Jurkat, Clone E6-1 (cell line): ENCODE measurements at regions not wholly inside any gene's neighbourhood (a gene's known extent, or its start where the extent isn't known, plus 50 kb on each side); places are given as distances from the start of the nearest gene placed in this dataset.
"Not testable (repeated sequence)": the region's sequence is repeated elsewhere in the genome, so short reads cannot be mapped to it uniquely, and the experiment has no call there.

Experiments used
- DNase-seq: peaks from one replicate; pipeline ENCODE4 v3.0.0-alpha.2; 2011; ENCODE audit warnings: low read depth, low spot score
- H3K4me3 ChIP-seq: 2 replicates; pipeline ENCODE4 v1.5.1; 2011; ENCODE audit warnings: mild to moderate bottlenecking, low read length, control low read depth, moderate library complexity

DNA sequence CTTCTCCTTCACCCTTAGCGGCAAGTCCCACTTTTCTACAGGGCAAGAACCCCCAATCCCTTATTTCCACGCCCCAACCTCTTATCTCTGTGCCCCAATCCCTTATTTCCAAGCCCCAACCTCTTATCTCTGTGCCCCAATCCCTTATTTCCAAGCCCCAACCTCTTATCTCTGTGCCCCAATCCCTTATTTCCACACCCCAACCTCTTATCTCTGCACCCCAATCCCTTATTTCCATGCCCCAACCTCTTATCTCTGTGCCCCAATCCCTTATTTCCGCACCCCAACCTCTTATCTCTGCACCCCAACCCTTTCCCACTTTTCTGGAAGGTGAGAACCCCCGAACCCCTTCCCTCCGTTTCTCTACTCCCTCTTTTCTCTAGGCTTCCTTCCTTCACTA, 116.1 kb upstream of the GJE1 start:
- H3K4me3 ChIP-seq = not testable (repeated sequence)

DNA sequence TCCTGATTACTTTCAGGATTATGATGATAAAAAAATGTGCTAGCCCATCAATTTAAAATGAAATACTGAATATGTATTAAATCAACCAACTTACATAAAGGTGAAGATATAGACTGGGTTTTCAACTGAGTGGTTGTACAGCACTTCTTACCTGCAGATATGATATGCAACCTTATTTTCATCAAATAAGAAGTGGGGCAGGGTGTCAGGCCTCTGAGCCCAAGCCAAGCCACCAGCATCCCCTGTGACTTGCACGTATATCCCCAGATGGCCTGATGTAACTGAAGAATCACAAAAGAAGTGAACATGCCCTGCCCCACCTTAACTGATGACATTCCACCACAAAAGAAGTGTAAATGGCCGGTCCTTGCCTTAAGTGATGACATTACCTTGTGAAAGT, 117.3 kb upstream of the GJE1 start:
- DNase-seq = not testable (repeated sequence)

More for the DNA sequence above, 116.1 kb upstream of the GJE1 start:
- not testable (repeated sequence) for DNase-seq

DNA sequence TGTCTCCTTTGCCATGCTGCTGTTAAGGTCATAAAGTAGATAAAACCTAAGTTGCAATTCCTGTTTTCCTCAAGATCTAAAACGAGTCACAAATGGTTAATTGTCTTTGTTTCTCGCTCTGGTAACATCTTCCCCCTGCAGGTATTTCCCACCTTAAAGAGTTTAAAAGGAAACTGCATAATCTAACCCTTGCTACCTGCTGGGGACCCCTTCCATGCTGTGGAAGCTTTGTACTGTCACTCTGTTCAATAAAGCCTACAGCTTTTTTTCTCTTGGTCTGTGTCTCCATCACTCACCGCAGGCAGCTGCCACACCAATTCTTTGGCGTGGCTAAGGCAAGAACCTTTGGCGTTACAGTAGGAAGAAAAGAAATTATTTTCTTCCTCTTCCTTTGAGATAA, 117.7 kb upstream of the GJE1 start:
- H3K4me3 ChIP-seq = no peak overlapping the region
- DNase-seq = no peak

More for the DNA sequence above, 117.3 kb upstream of the GJE1 start:
- not testable (repeated sequence) for H3K4me3 ChIP-seq

DNA sequence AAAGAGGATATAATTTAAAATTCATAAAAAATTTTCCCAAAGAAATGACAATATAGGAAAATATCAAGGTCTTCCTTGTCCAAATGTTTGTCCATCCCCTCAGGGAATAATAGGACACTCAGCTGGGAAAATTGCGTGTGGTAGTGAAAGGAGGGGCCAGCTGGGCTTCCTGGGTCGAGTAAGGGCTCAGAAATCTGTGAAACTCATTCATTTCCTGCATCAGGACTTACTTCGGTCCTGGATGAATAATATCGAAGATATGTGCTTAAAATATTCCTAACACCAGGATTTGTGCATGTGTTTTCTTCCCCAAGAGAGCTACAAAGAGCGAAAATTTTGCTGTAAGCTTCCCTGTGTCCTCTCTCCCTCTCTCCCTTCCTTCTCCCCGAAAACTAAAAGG, 118.2 kb upstream of the GJE1 start:
- no peak overlapping the region for H3K4me3 ChIP-seq
- DNase-seq = no peak

DNA sequence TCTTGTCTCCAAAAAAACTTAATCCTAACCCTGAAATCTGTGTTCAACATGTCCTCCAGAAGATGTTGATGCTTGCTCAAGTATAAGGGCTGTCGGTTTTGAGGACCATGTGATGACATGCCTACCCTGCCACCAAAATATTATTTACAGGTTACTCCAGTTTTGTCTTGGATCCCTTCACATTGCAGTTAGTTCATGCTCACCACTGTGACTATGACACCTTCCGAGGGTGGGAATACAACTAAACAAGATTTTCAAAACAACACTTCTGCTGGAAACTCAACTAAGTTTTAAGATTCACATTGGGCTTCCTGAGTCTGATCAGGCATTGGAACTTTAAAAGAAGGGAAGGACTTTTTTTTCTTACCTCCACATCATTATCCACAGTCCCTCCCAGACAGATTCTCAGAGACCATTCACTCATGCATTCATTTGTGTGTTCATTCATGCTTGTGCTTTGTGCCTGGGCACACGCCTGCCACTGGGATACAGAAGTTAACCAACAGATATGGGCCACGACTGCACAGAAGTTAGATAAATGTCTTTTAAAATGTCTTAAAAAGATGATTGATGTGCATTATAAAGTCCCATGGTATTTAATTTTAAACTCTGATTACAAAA, 118.7 kb upstream of the GJE1 start:
- no peak overlapping the region for H3K4me3 ChIP-seq
- no peak for DNase-seq

DNA sequence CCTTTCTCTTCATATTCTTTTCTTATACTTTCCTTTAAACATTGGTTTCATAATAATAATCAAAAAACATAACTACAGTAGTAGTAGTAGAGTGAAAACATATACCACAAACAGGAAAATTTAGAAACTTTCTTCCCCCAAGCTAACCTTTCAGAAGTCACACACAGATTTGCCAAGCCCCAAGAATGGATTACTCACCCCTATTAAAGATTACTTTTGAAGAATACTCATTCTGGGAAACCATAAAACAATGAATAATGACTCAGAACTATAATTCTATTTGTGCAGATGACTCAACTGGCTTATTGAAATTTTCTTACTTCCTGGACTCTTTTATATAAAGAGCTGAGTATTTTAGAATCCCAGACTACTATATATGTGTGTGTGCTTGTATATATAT, 119.4 kb upstream of the GJE1 start:
- no peak for DNase-seq
- no peak overlapping the region for H3K4me3 ChIP-seq

DNA sequence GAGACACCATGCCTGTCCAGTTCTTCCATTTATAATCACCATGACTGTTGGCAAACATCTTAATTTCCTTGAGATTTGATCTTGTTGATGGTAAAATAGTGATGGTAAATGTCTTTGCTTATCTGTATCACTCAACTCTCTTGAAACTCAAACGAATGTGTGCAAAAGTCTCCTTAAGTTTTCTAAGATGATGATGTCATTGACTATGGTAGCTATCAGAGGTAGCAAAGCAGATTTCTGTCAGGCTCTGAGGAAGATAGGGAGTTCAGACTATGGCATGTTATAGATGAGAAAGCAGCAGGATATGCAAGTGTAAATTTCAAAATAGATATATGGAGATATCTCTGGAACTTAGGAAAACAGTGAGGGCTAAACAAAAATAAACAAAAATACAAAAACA, 121.0 kb upstream of the GJE1 start:
- no peak for DNase-seq

DNA sequence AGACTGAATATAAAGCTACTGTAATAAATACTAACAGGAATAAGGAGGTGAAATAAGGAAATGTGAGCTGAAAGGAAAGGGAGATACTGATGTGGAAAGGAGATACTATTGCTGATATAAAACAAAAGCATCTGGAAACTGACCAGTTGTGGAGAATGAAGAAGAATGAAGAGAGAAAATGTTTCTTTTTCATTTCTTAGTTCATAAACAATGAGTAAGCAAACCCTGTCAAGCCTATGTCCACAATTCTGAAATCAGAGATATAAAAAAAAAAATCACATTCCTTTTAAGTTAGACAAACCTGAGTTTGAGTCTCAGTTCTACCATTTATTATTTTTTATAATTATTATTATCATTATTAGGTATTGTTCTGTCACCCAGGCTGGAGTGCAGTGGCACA, 121.6 kb upstream of the GJE1 start:
- no peak for DNase-seq
- H3K4me3 ChIP-seq = no peak overlapping the region

More for the DNA sequence above, 121.0 kb upstream of the GJE1 start:
- H3K4me3 ChIP-seq = no peak overlapping the region

DNA sequence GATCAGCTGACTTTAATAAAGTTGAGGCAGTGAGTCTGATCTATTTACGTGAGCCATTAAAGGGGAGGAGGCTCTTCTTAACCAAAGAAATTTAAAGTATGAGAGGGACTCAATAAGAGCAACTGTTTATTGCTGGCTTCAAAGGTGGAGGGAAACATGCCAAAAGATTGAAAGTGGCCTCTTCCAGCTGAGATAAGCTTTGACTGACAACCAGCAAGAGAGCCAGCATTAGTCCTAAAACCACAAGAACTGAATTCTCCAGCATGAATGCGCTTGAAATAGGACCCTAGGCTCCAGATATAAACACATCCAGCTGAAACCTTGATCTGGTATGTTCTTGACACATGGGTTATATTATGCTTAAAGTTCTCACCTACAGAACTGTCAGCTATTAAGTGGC, 123.1 kb upstream of the GJE1 start:
- DNase-seq = no peak
- H3K4me3 ChIP-seq = no peak overlapping the region

DNA sequence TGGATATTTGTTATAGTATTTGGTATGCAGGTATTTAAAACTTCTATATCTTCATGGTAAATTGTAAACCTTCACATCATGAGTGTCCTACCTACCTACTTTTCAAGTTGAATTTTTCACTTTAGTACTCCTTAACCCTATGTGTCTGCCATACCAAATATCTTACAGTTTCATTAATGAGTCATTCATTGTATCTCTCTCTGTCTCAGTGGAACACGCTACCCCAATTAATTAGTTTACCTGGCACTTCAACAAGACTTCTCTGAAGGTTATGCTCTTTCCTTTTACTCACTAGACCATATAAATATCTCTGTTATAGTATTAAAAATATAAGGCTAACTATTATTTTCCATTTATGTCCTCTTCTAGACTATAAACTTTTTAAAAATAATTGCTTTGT, 123.9 kb upstream of the GJE1 start:
- H3K4me3 ChIP-seq = no peak overlapping the region
- no peak for DNase-seq

DNA sequence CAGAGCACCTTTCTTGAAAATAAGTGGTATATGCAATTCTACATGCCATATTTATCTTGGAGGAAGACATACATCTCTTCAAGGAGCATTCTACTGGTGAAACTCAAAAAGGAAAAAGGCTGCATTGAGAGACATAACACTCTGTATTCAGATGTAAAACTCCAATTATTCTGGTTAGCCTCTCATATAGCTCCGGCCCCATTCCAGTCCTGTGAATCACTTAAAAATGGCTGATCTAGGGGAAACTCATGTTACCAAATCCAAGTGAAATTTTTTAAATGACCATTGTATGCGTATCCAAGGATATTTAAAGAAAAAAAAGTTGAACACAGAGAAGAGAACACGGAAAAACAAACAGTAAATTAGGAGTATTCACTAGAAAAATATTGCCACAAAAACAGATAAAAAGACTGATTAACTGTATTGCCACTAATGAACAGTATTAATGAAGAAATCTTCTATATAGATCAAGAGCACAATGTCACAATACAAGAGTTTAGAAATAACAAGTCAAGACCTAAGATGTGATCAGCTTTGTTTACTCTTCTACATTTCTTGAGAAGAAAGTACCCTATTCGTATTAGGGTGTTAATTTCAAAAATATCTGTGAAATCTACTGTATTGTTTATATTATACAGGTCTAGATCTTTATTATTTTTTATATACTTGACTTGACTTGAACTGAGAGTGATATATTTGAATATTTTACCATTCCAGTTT, 124.5 kb upstream of the GJE1 start:
- H3K4me3 ChIP-seq = no peak overlapping the region
- DNase-seq = no peak

DNA sequence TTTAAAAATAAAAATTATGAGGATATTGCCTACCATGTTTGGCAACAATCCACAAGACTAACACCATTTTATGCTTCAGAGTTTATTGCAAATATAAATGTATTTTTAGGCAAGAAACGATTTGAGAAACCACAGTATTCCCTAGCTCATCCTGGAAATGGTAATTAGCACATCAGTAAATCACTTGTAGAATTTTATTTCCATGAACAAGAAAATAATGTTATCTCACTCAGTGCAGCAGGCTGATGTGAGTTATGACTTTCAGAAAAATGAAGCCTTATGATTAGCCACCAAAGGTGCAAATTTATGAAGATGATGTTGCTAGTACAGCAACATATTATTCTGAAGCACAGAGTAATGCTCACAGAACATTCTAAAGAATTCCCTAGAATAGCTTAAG, 127.7 kb upstream of the GJE1 start:
- DNase-seq = no peak
- no peak overlapping the region for H3K4me3 ChIP-seq

DNA sequence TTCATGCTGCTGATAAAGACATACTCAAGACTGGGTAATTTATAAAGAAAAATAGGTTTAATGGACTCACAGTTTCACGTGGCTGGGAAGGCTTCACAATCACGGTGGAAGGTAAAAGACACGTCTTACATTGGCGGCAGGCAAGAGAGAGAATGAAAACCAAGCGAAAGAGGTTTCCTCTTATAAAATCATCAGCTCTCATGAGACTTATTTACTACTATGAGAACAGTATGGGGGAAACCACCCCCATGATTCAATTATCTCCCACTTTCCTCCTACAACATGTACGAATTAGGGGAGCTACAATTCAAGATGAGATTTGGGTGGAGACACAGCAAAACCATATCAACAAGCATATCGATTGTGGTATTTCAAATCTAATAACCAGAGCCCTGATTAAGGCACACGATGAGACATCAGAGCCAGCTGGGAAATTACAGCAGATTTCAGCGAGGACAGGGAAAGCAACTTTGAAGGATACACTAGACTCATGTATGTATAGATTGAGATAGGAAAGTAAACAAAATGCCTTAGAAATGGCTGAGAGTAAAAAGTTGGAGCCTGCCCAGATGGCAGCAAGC, 129.8 kb upstream of the GJE1 start:
- no peak for DNase-seq

DNA sequence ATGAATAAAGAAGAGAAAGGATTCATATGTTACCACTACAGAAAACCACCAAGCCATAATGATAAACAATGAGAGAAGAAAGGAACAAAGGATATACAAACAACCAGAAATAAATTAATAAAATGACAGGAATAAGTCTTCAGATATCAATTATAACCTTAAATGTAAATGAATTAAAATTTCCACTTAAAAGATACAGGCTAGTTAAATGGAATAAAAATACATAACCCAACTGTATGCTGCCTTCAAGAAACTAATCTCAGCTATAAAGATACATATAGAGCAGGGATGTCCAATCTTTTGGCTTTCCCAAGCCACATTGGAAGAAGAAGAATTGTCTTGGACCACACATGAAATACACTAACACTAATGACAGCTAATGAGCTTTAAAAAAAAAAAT, 135.9 kb upstream of the GJE1 start:
- no peak overlapping the region for H3K4me3 ChIP-seq
- no peak for DNase-seq

More for the DNA sequence above, 129.8 kb upstream of the GJE1 start:
- H3K4me3 ChIP-seq = no peak overlapping the region

DNA sequence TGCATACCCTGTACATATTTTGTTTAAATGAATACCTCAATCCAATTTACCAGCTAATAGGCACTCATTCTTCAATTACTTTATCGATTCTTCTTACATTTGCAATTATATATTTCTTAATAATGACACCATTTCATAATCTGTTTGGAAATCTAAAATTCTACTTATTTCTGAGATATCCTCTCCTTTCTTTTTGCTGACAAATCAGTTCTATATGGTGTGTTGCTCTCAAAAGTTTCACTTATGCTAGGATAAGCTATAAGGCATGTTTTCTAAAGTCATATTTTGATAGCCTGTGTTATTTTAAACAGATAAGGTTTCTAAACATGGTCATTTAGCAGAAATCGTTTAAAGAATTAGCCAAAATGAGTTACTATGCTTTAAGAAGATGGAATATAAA, 140.6 kb upstream of the GJE1 start:
- no peak overlapping the region for H3K4me3 ChIP-seq
- no peak for DNase-seq

DNA sequence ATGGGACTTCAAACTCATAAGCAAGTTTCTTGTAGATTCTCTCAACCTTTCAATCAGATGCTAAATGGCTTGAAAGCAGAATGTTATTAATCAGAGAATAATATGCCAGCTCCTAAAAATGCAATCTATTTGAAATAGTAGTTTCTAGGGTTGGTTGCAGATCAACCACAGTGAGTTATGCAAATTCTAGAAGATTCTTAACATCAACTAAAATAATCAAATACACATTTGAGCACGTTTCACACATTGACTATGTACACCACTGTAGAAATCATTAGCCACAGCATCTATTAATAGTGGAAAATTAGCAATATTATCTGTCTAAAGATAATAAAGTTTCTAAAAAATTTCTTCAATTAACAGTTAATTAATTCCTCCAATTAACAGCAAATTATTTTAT, 141.9 kb upstream of the GJE1 start:
- no peak overlapping the region for H3K4me3 ChIP-seq
- DNase-seq = no peak

DNA sequence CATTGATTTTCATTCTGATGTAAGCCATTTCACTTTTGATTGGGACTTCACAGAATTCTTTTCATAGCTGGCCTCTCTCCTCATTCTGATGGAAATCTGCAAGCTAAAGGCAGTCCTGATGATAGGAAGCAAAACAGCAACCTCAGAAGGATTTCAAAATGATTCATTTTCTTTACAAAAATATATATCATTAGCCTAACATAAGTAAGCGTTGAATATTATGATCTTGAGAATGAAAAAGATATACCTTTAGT, 143.1 kb upstream of the GJE1 start:
- no peak for DNase-seq
- no peak overlapping the region for H3K4me3 ChIP-seq

DNA sequence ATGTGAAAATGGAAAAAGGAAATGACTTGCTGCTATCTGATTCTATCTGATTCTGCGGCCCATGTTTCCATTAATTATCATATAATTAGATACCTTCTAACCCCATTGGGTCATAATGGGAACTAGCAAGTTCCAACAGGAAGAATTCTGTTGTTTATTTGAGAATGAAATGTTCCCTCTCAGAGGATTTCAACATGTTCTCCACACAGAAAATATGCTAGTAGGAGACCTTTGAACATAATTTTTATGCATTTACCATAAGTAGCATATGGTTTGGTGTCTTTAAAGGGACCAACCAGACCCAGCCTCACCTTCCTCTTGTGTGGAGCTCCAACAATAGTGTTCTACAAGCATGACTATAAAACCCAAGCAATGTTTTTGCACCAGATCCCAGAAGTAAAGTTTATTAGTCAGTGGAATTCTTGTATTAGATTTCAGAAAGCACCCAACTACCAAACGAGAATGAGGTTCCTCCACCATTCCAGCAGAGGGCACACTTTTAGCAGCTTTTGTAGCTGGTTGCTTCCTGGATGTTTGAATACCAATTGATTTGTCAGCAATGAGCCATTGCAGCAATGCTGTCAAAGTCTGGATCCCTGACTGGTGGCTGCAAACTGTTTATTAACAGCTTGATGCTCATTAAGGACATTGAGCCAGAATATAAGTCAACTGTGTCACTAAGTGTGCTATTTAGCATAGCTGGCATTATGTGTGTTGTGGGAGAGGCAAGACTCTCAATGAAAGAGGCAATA, 143.6 kb upstream of the GJE1 start:
- DNase-seq = peak; percentile 38
- no peak overlapping the region for H3K4me3 ChIP-seq

DNA sequence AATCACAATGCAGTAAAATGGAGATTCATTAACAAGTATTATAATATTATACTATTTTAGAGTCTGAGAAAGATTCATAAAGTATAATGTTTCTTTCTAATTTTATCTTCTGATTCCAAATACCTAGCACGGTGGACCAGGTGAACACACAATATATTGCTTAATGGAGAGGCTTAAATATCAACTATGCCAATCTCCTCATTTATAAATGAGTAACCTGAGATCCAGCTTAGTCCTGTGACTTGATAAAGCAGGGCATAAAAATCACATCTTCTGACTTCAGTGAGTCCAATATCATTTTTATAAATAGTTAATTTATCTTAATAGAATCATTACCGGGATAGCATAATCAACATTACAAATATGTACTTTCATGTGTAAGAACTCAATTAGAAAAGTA, 144.4 kb upstream of the GJE1 start:
- no peak overlapping the region for H3K4me3 ChIP-seq
- no peak for DNase-seq

DNA sequence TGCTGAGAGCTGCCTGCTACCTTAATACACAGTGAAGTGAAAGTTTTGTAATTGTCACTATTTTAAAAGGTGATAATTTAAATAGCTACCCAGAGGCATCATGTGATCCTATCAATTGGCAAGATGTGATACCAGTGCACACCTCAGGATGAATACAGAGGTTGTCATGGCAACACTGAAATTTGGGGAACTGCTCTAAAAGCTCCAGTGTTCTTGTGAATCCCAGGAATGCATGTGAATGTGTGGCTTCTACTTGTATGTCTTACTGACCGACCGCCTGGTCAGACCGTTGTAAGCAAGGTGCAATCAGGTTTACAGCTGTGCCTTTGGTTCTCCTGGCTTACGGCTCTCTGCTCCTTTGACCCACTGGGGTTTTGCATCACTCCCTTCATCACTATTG, 146.3 kb upstream of the GJE1 start:
- DNase-seq = no peak
- H3K4me3 ChIP-seq = no peak overlapping the region
